GM12892 (cell line): ENCODE measurements at regions not wholly inside any gene's neighbourhood (a gene's known extent, or its start where the extent isn't known, plus 50 kb on each side); places are given as distances from the start of the nearest gene placed in this dataset.

Source experiments
- POLR2A ChIP-seq: IDR thresholded peaks from 2 replicates; pipeline ENCODE4 v1.6.1; 2011; ENCODE audit warnings: low read depth, low read length, control low read depth
- TAF1 ChIP-seq: IDR thresholded peaks from 2 replicates; pipeline ENCODE4 v1.6.1; 2011; ENCODE audit warnings: low read depth, mild to moderate bottlenecking, control low read depth, low read length, borderline replicate concordance

DNA sequence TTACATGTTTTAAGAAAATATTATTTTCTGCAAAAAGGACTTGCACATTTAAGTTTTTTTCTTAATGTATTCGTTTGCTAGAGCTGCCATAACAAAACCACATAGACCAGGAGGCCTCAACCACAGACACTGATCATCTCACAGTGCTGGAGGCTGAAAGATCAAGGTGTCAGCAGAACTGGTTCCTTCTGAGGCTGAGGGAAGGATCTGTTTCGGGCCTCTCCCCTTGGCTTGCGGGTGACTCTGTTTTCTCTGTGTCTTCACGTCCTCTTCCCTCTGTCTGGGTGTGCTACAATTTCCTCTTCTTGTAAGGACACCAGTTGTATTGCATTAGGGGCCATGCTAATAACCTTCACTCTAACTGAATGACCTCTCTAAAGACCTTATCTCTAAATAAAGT, 364.2 kb downstream of the IRS2 start:
- TF ChIP-seq POLR2A (no peak), TAF1 (no peak)
